ENCODE measurements at regions not wholly inside any gene's neighbourhood (a gene's known extent, or its start where the extent isn't known, plus 50 kb on each side); places are given as distances from the start of the nearest gene placed in this dataset.
A peak's percentile ranks its signal among the peaks of the same experiment; 100 is the strongest.

- DNase-seq: no peak
Observed at GRCh38 chr2:88283886-88284592, 113.9 kb downstream of the THNSL2 start.

DNA sequence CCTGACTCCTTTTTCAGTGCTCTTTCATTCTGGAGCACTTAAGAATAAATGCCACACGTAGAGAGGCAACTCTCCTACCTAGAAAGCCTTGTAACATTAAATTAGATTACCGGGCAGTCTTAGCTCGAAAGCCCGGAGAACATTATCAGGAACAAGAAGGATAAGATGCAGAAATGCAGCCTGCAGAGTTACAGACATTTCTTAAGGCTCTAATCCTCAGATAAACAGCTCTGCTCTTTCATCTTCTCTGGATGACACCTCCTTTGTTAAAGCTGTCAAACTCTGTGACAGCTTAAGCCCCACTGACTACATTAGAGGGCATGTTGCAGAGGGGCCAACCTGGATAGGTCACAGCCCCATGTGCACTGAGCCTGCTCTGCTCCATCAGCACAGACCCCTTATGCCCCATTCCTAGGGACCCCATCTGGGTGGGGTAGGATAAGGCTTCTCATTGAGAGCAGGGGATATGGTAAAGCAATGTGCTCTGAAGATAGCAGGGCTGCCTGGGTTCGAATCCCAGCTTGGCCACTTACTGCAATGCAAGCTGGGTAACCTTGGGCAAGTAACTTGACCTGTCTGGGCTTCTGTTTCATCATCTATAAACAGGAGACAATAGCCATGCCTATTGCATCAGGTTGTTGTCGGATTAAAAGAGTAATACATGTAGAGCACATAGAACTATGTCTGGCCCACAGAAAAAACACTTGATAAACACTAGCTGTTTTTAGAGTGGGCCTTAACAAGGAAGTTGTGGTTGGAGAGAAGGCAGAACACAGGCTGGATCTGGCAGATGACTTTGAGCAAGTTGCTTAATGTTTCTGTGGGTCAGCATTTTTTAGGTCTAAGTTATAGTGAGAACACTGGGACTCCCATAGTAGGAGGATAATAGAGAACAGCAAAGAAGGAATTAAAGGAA lies 111.4 kb downstream of the THNSL2 start:
- peak in 9 of 56 donors; percentile 3 to 54 (median 9) for DNase-seq

DNA sequence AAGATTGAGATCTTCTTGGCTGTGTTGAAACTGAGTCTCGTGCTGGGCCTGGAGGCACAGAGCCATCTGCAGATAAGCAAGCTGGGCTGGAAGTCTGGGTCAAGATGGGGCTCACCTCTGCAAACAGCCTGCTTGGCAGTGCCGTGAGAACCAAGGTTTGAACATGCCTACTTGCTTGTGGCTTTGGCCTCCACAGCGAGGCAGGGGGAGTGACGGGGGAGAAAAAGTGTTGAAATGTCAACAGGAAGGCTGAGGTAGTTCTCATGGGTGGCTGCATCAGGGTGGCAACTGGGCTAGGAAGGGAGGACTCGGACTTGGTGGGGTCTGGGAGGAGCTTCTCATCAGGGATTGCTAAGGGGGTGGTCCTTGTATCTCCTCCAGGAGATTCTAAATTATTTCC lies 99.7 kb downstream of the THNSL2 start:
- DNase-seq: no peak

GRCh38 chr2:88265352-88266303 lies 95.5 kb downstream of the THNSL2 start:
- DNase-seq: peak in 5 of 56 donors; percentile 2 to 39 (median 3)

- DNase-seq: no peak
Observed at GRCh38 chr2:88263861-88264260, 93.7 kb downstream of the THNSL2 start.

DNA sequence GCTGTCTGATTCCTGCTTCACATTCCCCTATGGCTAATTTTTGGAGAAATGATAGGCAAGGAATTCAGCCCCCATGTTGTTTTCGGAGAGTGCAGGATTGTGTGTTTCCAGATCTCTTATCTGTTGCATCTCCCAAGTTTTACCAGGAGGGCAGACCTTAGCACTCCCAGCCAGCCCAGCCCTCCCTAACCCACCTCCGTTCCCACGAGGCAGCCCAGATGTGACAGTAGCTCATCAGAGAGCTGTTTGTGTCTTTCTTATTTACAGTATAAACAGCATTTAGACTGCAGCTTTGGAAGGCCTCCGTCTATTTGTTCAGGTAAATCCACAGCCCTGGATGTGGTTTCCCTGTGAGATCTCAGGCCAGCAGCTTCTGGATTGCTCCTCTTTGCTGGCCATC lies 91.6 kb downstream of the THNSL2 start:
- no peak for DNase-seq

DNA sequence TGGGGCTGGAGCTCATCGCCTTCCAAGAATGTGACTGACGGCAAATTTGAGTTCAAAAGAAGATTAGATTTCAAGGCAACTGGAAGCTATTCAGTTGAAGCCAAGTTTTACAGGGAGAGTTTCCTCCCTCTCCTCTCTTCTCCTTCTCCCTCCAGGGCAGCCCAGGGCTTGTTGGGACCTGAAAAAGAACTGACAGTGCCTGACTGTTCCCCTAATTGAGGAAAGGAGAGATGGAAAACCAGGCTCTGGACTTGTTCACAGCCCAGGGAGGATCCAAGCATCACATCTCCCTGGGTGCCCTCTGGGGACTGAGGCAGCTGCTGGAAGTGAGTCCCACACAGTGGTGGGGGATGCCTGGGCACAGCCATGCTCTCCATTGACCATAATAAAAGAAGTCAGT lies 88.1 kb downstream of the THNSL2 start:
- DNase-seq: no peak

DNA sequence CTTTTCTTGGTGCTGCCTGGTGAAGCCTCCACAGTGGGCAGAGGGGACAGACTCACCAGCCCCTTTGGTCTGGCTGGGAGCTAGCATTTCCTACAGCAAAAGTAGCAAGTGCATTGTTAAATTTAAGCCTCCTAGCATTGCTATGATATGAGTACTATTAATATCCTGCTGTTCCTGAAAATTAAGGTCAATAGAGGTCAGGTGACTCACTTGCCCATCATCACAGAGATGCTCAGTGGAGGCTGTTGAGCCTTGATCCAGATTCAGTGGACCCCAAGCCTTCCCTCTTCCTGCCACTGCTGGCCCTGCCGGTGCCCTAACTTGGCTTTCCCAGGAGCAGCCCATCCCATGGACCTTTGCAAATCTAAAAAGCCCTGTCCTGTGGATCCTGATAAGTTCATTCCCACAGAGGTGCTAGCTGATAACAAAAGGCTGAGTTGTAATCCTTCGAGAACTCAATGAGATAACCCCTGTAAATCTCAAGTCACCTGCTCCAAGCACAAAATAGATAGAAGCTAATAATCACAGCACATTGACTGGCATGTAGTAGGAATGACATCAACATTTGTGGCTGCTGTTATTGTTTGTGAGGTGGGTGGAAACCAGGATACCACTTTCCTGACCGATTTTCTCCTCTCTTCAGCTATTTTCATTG lies 84.4 kb downstream of the THNSL2 start:
- no peak for DNase-seq

GRCh38 chr2:88253997-88254396 lies 83.9 kb downstream of the THNSL2 start:
- DNase-seq: no peak

DNA sequence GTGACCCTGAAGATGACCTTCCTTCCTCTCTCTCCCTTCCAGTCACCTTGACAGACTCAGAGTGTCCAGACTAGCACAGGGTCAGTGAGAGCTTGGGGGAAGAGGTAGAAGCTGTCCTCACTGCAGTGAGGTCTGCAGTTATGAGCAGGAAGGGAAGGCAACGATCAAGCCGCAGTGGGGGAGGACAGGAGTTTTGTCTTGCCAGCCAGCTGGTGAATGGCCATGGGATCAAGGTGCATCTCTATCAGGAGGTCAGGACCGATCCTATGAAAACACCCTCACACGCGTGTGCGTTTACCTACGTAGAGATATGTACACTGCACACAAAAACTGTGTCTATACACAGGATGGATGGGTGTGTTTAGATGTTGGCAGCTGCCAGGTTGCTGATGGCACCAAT lies 83.2 kb downstream of the THNSL2 start:
- no peak for DNase-seq

GRCh38 chr2:88252646-88253045 lies 82.5 kb downstream of the THNSL2 start:
- DNase-seq: no peak

DNA sequence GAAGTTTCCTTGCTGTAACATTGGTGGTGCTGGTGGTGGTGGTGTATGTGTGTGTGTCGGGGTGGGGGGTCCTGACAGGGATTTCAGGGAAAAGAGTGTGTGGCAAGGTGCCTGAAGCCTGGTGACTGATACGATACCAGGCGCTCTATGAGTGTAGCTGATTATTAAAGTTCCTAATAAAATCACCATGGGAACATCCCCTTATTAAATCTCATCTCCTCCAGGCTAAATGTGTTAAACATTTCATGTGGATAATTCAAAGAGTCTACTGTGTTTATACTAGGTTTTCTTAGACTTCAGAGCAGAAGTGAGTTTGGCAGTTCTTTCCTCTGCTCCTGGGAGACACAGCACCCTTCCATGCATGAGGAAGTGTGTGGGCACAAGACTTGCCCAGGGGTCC lies 82.0 kb downstream of the THNSL2 start:
- no peak for DNase-seq

GRCh38 chr2:88250404-88250803 lies 80.3 kb downstream of the THNSL2 start:
- DNase-seq: no peak

- DNase-seq: no peak
Observed at GRCh38 chr2:88248280-88248828, 78.2 kb downstream of the THNSL2 start.

GRCh38 chr2:88247531-88247930 lies 77.4 kb downstream of the THNSL2 start:
- DNase-seq: no peak

DNA sequence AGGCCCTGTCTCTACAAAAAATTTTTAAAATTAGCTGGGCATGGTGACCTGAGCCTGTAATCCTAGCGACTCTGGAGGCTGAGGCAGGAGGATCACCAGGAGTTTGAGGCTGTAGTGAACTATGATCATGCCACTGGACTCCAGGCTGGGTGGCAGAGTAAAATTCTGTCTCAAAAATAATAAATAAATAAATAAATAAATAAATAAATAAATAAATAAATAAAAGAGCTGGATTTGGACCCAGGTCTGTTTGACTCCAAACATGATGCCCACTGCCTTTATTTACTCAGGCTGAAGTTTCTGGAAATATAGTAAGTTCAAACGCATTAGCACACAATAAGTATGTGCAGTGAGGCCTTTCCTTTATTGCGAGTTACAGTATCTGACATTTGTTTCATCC lies 75.0 kb downstream of the THNSL2 start:
- DNase-seq: no peak

GRCh38 chr2:88239781-88240180 lies 69.6 kb downstream of the THNSL2 start:
- DNase-seq: no peak

DNA sequence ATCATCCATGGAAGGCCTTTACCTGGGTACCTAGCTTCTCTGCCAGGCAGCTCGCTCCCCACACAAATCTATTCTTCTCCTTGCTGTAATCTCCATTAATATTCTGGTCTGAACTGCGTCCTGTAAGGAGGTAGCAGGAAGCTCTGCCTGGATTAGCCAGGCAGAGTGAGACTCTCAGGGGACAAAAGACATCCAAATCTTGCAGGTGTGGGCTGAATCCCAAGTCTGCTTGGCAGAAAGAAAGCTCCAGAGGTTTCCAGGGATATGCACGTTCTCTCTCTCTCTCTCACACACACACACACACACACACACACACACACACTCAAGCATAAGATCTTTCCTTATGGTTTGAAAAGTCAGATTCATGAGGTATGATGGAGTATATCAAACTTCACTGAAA lies 66.5 kb downstream of the THNSL2 start:
- DNase-seq: no peak

All from amygdala (tissue), 56 donors.